Tibial nerve (tissue), 4 donors: ENCODE measurements at regions not wholly inside any gene's neighbourhood (a gene's known extent, or its start where the extent isn't known, plus 50 kb on each side); places are given as distances from the start of the nearest gene placed in this dataset.

Experiments used
- EP300 ChIP-seq, 2 donors: sonication (generic); formaldehyde crosslinking; IDR thresholded peaks; one replicate each; pipeline ENCODE4 v1.6.1; 2017; ENCODE audit warnings: antibody characterized with exemption in 2 of 2, mild to moderate bottlenecking in 1 of 2
- POLR2A ChIP-seq, 2 donors: fragments of 450-650 bp; IDR thresholded peaks; one replicate each; pipeline ENCODE4 v1.6.1; 2017; ENCODE audit warnings: antibody characterized with exemption in 2 of 2, mild to moderate bottlenecking in 2 of 2, moderate library complexity in 2 of 2
- TF ChIP-seq, protein P1 (sequence below), 5 experiments: fragments of 200-600 bp in 3 of 5; fragments of 450-650 bp in 2 of 5; sonication (generic) in 3 of 5; IDR thresholded peaks; one replicate each; pipeline ENCODE4 v1.5.1; 2016 to 2019; ENCODE audit warnings: antibody characterized with exemption in 5 of 5, mild to moderate bottlenecking in 3 of 5, moderate library complexity in 2 of 5

GRCh38 chr10:9508606-9509005 is 1454.1 kb downstream of the GATA3 start:
- TF ChIP-seq, protein P1, sequence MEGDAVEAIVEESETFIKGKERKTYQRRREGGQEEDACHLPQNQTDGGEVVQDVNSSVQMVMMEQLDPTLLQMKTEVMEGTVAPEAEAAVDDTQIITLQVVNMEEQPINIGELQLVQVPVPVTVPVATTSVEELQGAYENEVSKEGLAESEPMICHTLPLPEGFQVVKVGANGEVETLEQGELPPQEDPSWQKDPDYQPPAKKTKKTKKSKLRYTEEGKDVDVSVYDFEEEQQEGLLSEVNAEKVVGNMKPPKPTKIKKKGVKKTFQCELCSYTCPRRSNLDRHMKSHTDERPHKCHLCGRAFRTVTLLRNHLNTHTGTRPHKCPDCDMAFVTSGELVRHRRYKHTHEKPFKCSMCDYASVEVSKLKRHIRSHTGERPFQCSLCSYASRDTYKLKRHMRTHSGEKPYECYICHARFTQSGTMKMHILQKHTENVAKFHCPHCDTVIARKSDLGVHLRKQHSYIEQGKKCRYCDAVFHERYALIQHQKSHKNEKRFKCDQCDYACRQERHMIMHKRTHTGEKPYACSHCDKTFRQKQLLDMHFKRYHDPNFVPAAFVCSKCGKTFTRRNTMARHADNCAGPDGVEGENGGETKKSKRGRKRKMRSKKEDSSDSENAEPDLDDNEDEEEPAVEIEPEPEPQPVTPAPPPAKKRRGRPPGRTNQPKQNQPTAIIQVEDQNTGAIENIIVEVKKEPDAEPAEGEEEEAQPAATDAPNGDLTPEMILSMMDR (IDR thresholded peaks at IDR 0.05), result no peak
- TF ChIP-seq EP300 (IDR thresholded peaks at IDR 0.05), result no peak
- no peak for TF ChIP-seq POLR2A (IDR thresholded peaks at IDR 0.05)
